Thoracic aorta (tissue), 2 donors: ENCODE measurements at regions not wholly inside any gene's neighbourhood (a gene's known extent, or its start where the extent isn't known, plus 50 kb on each side); places are given as distances from the start of the nearest gene placed in this dataset.
"Not testable (repeated sequence)": the region's sequence is repeated elsewhere in the genome, so short reads cannot be mapped to it uniquely, and the experiment has no call there.

Source experiments
- ATAC-seq: fragments of 150-250 bp; one replicate; pipeline ENCODE4 v1.8.0; 2017; ENCODE audit warnings: low read depth; ENCODE audit not compliant: insufficient number of reproducible peaks, low FRiP score
- DNase-seq: peaks from one replicate; pipeline ENCODE4 v3.0.0-alpha.2; 2020; ENCODE audit warnings: low spot score
- H3K27ac ChIP-seq, 2 donors: fragments of 200-600 bp; sonication (generic); 1 replicate in 1 of 2; 2 replicates in 1 of 2; pipeline ENCODE4 v1.5.1; 2016; ENCODE audit warnings: mild to moderate bottlenecking in 2 of 2, moderate library complexity in 2 of 2
- H3K27me3 ChIP-seq: fragments of 200-600 bp; sonication (generic); replicated peaks from 2 replicates; pipeline ENCODE4 v1.6.0; 2016; ENCODE audit warnings: mild to moderate bottlenecking; ENCODE audit not compliant: insufficient read depth
- H3K36me3 ChIP-seq: fragments of 200-600 bp; sonication (generic); one replicate; pipeline ENCODE4 v1.5.1; 2016
- H3K4me1 ChIP-seq, 2 donors: fragments of 200-600 bp; sonication (generic); 1 replicate in 1 of 2; 2 replicates in 1 of 2; pipeline versions ENCODE4 v1.5.1 to v1.6.0; 2016; ENCODE audit warnings: low read depth in 2 of 2, mild to moderate bottlenecking in 1 of 2; ENCODE audit not compliant: control insufficient read depth in 1 of 2
- H3K4me3 ChIP-seq: fragments of 200-600 bp; sonication (generic); 2 replicates; pipeline ENCODE4 v1.5.1; 2016; ENCODE audit warnings: mild to moderate bottlenecking
- H3K9me3 ChIP-seq: fragments of 200-600 bp; sonication (generic); 2 replicates; pipeline ENCODE4 v1.5.1; 2016
- TF ChIP-seq, protein P1 (sequence below): fragments of 200-600 bp; sonication (generic); IDR thresholded peaks from one replicate; pipeline ENCODE4 v1.5.1; 2019; ENCODE audit warnings: antibody characterized with exemption

DNA sequence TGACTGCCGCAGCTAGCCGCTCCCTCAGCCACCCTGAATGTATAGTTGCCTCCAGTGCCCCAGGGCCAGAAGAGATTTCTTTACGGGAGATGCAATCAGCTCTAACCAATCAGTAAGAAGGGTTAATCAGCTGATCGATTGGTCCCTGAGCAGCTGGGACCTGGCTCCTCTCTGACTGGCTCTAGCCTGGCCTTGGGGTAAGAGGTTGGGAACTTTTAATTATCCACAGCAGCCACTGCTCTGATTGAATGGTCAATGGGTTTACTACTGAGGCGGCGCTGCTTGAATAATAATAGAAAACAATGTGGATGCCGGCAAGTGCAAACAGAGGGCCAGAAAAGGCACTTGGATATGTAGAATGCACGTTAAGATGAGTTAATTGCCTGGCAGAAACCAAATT lies 99.8 kb downstream of the TFAP2A start:
- TF ChIP-seq, protein P1, sequence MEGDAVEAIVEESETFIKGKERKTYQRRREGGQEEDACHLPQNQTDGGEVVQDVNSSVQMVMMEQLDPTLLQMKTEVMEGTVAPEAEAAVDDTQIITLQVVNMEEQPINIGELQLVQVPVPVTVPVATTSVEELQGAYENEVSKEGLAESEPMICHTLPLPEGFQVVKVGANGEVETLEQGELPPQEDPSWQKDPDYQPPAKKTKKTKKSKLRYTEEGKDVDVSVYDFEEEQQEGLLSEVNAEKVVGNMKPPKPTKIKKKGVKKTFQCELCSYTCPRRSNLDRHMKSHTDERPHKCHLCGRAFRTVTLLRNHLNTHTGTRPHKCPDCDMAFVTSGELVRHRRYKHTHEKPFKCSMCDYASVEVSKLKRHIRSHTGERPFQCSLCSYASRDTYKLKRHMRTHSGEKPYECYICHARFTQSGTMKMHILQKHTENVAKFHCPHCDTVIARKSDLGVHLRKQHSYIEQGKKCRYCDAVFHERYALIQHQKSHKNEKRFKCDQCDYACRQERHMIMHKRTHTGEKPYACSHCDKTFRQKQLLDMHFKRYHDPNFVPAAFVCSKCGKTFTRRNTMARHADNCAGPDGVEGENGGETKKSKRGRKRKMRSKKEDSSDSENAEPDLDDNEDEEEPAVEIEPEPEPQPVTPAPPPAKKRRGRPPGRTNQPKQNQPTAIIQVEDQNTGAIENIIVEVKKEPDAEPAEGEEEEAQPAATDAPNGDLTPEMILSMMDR = no peak
- Histone ChIP-seq H3K27me3 (no peaks in the 10 kb centered on the region), H3K9me3 (no peaks in the 10 kb centered on the region), H3K27ac (no peak overlapping the region), H3K4me3 (no peak overlapping the region), H3K4me1 (no peaks in the 10 kb centered on the region), H3K36me3 (no peaks in the 10 kb centered on the region)
- ATAC-seq (no peak), DNase-seq (no peak)

DNA sequence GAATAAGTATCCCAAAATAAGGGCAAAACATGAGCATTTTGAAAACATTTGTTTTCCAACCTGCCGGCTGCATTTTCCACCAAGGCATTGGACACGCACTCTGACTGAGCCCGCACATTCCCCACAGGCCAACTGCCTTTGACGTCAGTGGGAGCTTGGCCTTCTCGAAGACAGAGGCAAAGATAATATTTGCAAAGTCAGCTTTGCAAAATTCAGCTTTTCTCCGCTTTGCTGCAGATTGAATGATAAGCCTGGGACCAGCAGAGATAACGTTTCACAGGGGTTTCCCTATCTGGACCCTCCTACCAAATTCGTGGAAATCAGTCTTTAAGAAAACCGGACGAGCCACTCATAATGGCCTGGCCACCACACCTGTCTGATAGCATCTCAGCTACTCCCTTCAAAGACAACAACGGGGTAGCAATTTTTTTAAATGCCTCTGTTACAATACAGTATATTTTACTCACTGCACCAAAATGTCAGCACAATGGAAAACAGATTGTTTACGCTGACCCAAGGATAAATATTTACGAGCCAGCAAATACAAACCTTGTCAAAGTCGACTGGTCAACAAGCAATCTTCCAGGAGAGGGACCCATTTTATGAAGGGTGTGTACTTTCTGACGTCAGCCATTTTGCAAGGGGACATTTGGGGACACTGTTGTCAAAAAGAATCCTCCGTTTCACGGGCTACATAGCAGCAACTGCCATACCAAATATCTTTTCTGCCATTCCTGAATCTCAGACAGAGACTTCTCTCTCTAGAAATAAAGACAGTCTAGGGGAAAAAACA lies 100.5 kb downstream of the TFAP2A start:
- no peaks in the 10 kb centered on the region for H3K36me3 ChIP-seq
- H3K27ac ChIP-seq = no peak overlapping the region
- ATAC-seq = no peak
- H3K27me3 ChIP-seq = no peaks in the 10 kb centered on the region
- H3K4me1 ChIP-seq = no peaks in the 10 kb centered on the region
- no peak overlapping the region for H3K4me3 ChIP-seq
- TF ChIP-seq, protein P1 = no peak
- no peak for DNase-seq
- no peaks in the 10 kb centered on the region for H3K9me3 ChIP-seq

DNA sequence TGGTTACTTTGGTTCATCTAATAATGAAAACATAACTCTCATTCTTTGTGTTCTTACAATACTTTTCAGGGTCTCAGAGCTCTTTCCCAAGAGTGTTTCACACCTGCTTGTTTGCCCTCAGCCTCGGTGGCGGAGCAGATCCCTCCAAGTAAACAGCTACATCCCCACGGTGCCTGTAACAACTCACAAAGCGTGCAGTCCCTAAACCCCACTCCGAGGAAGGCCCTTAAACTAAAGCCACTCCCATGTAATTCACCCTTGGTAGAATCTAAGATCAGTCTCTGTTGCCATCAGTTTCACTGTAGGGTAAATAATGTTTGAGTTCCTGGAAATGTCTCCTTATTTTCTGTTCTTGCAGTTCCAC lies 101.1 kb downstream of the TFAP2A start:
- DNase-seq (no peak), ATAC-seq (no peak)
- Histone ChIP-seq H3K36me3 (no peaks in the 10 kb centered on the region), H3K9me3 (no peaks in the 10 kb centered on the region), H3K4me1 (no peaks in the 10 kb centered on the region), H3K27ac (no peak overlapping the region), H3K4me3 (no peak overlapping the region), H3K27me3 (no peaks in the 10 kb centered on the region)
- TF ChIP-seq, protein P1 = no peak

DNA sequence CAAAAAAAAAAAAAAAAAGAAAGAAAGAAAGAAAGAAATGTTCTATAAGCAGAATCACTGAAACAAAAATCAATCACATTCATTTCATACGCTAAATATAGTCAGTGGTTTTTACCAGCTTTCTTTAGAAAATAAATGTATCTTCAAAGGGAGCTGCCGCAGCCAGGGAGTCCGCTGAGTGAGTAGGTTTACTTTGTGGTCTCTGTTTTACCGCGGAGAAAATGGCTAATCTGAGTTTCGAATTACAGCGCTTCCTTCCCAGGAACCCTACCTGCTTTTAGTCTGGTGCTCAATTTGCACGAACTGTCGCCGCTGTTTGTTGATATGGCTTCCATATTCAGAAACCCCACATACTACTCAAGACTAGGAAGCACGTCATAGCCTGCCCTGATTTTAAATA lies 102.4 kb downstream of the TFAP2A start:
- Histone ChIP-seq H3K27me3 (no peaks in the 10 kb centered on the region), H3K36me3 (no peaks in the 10 kb centered on the region), H3K27ac (no peak overlapping the region), H3K4me1 (no peaks in the 10 kb centered on the region), H3K9me3 (no peaks in the 10 kb centered on the region), H3K4me3 (no peak overlapping the region)
- ATAC-seq = no peak
- DNase-seq = no peak
- TF ChIP-seq, protein P1 = no peak

DNA sequence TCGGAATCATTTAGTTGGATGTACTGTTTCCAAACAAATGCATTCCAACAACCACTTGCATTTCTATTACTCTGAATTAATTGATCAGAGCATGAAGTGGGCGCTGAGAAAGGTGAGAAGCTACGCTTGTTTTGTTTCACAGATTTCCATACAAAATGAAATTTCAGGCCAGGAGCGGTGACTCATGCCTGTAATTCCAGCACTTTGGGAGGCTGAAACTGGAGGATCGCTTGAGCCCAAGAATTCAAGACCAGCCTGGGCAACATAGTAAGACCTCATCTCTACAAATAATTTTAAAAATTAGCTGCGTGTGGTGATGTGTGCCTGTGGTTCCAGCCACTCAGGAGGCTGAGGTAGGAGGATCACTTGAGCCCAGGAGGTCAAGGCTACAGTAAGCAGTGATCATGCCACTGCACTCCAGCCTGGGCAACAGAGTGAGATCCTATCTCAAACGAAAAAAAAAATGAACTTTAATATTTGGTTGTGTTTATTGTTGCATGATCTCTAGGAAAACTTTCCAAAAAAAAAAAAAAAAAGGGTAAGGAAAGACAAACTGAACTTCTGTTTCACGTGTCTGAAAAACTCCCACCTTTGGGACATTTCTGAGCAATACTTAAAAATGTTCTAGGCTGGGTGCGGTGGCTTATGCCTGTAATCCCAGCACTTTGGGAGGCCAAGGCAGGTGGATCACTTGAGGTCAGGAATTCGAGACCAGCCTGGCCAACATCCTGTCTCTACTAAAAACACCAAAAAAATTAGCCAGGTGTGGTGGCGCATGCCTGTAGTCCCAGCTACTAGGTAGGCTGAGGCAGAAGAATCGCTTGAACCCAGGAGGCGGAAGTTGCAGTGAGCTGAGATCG lies 103.1 kb downstream of the TFAP2A start:
- H3K36me3 ChIP-seq, H3K4me1 ChIP-seq, H3K27ac ChIP-seq, H3K27me3 ChIP-seq, ATAC-seq, H3K9me3 ChIP-seq, DNase-seq, H3K4me3 ChIP-seq: not testable (repeated sequence)
